Gastrocnemius medialis (tissue), 4 donors: ENCODE measurements at regions not wholly inside any gene's neighbourhood (a gene's known extent, or its start where the extent isn't known, plus 50 kb on each side); places are given as distances from the start of the nearest gene placed in this dataset.

Source experiments
- POLR2A ChIP-seq, 2 donors: fragments of 450-650 bp; IDR thresholded peaks; one replicate each; pipeline ENCODE4 v1.6.1; 2017; ENCODE audit warnings: antibody characterized with exemption in 2 of 2, mild to moderate bottlenecking in 2 of 2, moderate library complexity in 2 of 2
- TF ChIP-seq, protein P1 (sequence below), 5 experiments: fragments of 450-650 bp in 3 of 5; fragments of 200-600 bp in 2 of 5; sonication (generic) in 2 of 5; IDR thresholded peaks in 4 of 5; conservative IDR thresholded peaks in 1 of 5; 1 replicate in 4 of 5; 2 replicates in 1 of 5; pipeline ENCODE4 v1.5.1; 2016 to 2019; ENCODE audit warnings: antibody characterized with exemption in 5 of 5, mild to moderate bottlenecking in 3 of 5, moderate library complexity in 3 of 5

DNA sequence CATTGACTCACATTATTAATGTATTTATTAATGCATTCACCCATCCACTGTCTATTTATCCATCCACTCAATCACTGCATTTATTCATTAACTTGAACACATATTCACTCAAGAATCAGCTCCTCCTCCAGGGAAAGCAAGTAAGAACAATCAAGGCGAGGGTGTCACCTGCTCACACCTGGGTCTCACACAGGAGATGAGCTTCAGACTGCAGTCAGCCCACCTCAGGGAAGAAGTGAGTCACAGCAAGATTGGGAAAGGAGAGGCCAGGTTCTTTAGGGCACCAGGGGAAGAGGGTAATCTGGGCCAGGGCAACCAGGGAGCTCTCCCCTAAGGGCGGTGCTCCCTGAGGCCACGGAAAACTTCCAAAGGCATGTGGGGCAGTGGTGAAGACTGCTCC lies 367.3 kb downstream of the BCL11B start:
- TF ChIP-seq POLR2A (IDR thresholded peaks at IDR 0.05): no peak
- TF ChIP-seq, protein P1, sequence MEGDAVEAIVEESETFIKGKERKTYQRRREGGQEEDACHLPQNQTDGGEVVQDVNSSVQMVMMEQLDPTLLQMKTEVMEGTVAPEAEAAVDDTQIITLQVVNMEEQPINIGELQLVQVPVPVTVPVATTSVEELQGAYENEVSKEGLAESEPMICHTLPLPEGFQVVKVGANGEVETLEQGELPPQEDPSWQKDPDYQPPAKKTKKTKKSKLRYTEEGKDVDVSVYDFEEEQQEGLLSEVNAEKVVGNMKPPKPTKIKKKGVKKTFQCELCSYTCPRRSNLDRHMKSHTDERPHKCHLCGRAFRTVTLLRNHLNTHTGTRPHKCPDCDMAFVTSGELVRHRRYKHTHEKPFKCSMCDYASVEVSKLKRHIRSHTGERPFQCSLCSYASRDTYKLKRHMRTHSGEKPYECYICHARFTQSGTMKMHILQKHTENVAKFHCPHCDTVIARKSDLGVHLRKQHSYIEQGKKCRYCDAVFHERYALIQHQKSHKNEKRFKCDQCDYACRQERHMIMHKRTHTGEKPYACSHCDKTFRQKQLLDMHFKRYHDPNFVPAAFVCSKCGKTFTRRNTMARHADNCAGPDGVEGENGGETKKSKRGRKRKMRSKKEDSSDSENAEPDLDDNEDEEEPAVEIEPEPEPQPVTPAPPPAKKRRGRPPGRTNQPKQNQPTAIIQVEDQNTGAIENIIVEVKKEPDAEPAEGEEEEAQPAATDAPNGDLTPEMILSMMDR (IDR thresholded peaks at IDR 0.05 in 4 of 5, conservative IDR thresholded peaks at IDR 0.05 in 1 of 5): no peak
